HCT116 (cell line): ENCODE measurements at regions not wholly inside any gene's neighbourhood (a gene's known extent, or its start where the extent isn't known, plus 50 kb on each side); places are given as distances from the start of the nearest gene placed in this dataset.

Source experiments
- ATAC-seq: fragments of 200-7000 bp; cut with Tn5 transposase; 2 replicates; pipeline ENCODE4 v1.9.1; 2020; ENCODE audit warnings: mild to moderate bottlenecking, moderate library complexity
- BruUV-seq: library from RNA; stranded (reverse); fragments of 400-500 nt; replicated peaks from 2 replicates; lab custom pipeline; 2021; lab: Mats Ljungman, UMichigan
- CTCF ChIA-PET: fragments of 300-600 bp; sonication (Branson Sonifier 250); formaldehyde crosslinking; loops from one replicate; lab custom pipeline; 2021; ENCODE audit warnings: antibody characterized with exemption; lab: Charles Lee
- POLR2A ChIA-PET: fragments of 300-600, 350-600 bp; sonication (Branson Sonifier 250); formaldehyde crosslinking; loops from one replicate; lab custom pipeline; 2021; ENCODE audit warnings: antibody characterized with exemption; lab: Charles Lee
- RAD21 ChIA-PET, 2 experiments: fragments of 300-600 bp; sonication (Branson Sonifier 250); formaldehyde crosslinking; loops; one replicate each; lab custom pipeline; 2023; ENCODE audit warnings: low total read pairs in 2 of 2; ENCODE audit not compliant: uncharacterized antibody in 2 of 2, unreplicated experiment in 2 of 2, low non-redundant PET in 1 of 2; lab: Charles Lee
- DNase-seq: peaks from one replicate; pipeline ENCODE4 v3.0.0-alpha.2; 2010; ENCODE audit warnings: low read depth, low spot score
- H2AFZ ChIP-seq: fragments of 200-600 bp; shearing (Covaris generic), sonication (generic); 2 replicates; pipeline ENCODE4 v1.6.1; 2017; ENCODE audit warnings: low read depth, mixed run types, mixed read lengths, antibody characterized with exemption, low read length; ENCODE audit not compliant: poor library complexity, severe bottlenecking
- H3K27ac ChIP-seq: 2 replicates; pipeline ENCODE4 v1.5.1; 2012; ENCODE audit warnings: low read depth, low read length
- H3K27me3 ChIP-seq: fragments of 200-600 bp; sonication (generic); 2 replicates; pipeline ENCODE4 v1.6.1; 2016; ENCODE audit warnings: mixed run types, low read length, mixed read lengths; ENCODE audit not compliant: insufficient read depth
- H3K36me3 ChIP-seq, 2 experiments: fragments of 200-500 bp in 1 of 2; fragments of 200-600 bp in 1 of 2; sonication (Bioruptor generic) in 1 of 2; sonication (generic) in 1 of 2; 2 replicates each; pipeline versions ENCODE4 v1.5.1 to v1.6.1; 2014 to 2016; ENCODE audit warnings: low read length in 2 of 2, inconsistent platforms in 1 of 2, mixed read lengths in 1 of 2, mixed run types in 1 of 2; ENCODE audit not compliant: insufficient read depth in 2 of 2, control insufficient read depth in 1 of 2
- H3K4me1 ChIP-seq, 2 experiments: fragments of 200-600 bp in 1 of 2; sonication (generic) in 1 of 2; 2 replicates each; pipeline versions ENCODE4 v1.5.1 to v1.6.1; 2012 to 2017; ENCODE audit warnings: low read length in 2 of 2, inconsistent platforms in 1 of 2, mild to moderate bottlenecking in 1 of 2, mixed read lengths in 1 of 2, mixed run types in 1 of 2, moderate library complexity in 1 of 2; ENCODE audit not compliant: insufficient read depth in 2 of 2, control insufficient read depth in 1 of 2
- H3K4me2 ChIP-seq: fragments of 200-600 bp; sonication (generic); 2 replicates; pipeline ENCODE4 v1.6.1; 2017; ENCODE audit warnings: mixed run types, low read length, mixed read lengths
- H3K4me3 ChIP-seq, 2 experiments: fragments of 200-600 bp in 1 of 2; sonication (generic) in 1 of 2; replicated peaks in 1 of 2; 2 replicates each; pipeline ENCODE4 v1.5.1; 2011 to 2016; ENCODE audit warnings: low read length in 2 of 2, control low read depth in 1 of 2, low read depth in 1 of 2, mild to moderate bottlenecking in 1 of 2, mixed read lengths in 1 of 2, mixed run types in 1 of 2
- H3K79me2 ChIP-seq: fragments of 200-600 bp; sonication (generic); 2 replicates; pipeline ENCODE4 v1.6.1; 2017; ENCODE audit warnings: mild to moderate bottlenecking, mixed run types, low read length, moderate library complexity, mixed read lengths; ENCODE audit not compliant: insufficient read depth
- H3K9ac ChIP-seq: fragments of 200-600 bp; sonication (generic); 2 replicates; pipeline ENCODE4 v1.6.1; 2016; ENCODE audit warnings: low read length, mixed read lengths
- H3K9me2 ChIP-seq: fragments of 200-600 bp; sonication (generic), shearing (Covaris generic); 2 replicates; pipeline ENCODE4 v1.6.1; 2017; ENCODE audit warnings: mixed run types, mild to moderate bottlenecking, moderate library complexity; ENCODE audit not compliant: insufficient read depth
- H3K9me3 ChIP-seq, 2 experiments: fragments of 200-500 bp in 1 of 2; fragments of 200-600 bp in 1 of 2; sonication (Bioruptor generic) in 1 of 2; sonication (generic) in 1 of 2; 2 replicates each; pipeline ENCODE4 v1.6.1; 2014 to 2017; ENCODE audit warnings: low read length in 2 of 2, mixed read lengths in 2 of 2, inconsistent platforms in 1 of 2, low read depth in 1 of 2, mild to moderate bottlenecking in 1 of 2, mixed run types in 1 of 2, moderate library complexity in 1 of 2; ENCODE audit not compliant: control insufficient read depth in 1 of 2, insufficient read depth in 1 of 2
- H4K20me1 ChIP-seq: fragments of 200-600 bp; sonication (generic), shearing (Covaris generic); 2 replicates; pipeline ENCODE4 v1.6.1; 2017; ENCODE audit warnings: mixed run types, mild to moderate bottlenecking, moderate library complexity; ENCODE audit not compliant: insufficient read depth
- ATF3 ChIP-seq: IDR thresholded peaks from 2 replicates; pipeline ENCODE4 v1.6.1; 2012
- CBX3 ChIP-seq: IDR thresholded peaks from 2 replicates; pipeline ENCODE4 v1.6.1; 2012; ENCODE audit warnings: low read depth
- CEBPB ChIP-seq: IDR thresholded peaks from 2 replicates; pipeline ENCODE4 v1.6.1; 2012; ENCODE audit warnings: low read depth
- ELF1 ChIP-seq: IDR thresholded peaks from 2 replicates; pipeline ENCODE4 v1.6.1; 2012; ENCODE audit warnings: low read depth, borderline replicate concordance
- EZH2 ChIP-seq: fragments of 200-600 bp; sonication (generic); IDR thresholded peaks from 2 replicates; pipeline ENCODE4 v1.6.1; 2017; ENCODE audit warnings: antibody characterized with exemption, mixed run types
- EZH2phosphoT487 ChIP-seq: fragments of 200-600 bp; IDR thresholded peaks from 2 replicates; pipeline ENCODE4 v1.6.1; 2018; ENCODE audit warnings: antibody characterized with exemption, borderline replicate concordance
- MAX ChIP-seq: IDR thresholded peaks from 2 replicates; pipeline ENCODE4 v1.6.1; 2012
- POLR2A ChIP-seq: IDR thresholded peaks from 2 replicates; pipeline ENCODE4 v1.7.0; 2011; ENCODE audit warnings: borderline replicate concordance; ENCODE audit not compliant: insufficient read depth, insufficient read length; ENCODE audit errors: extremely low read depth
- POLR2AphosphoS5 ChIP-seq: IDR thresholded peaks from 2 replicates; pipeline ENCODE4 v1.6.1; 2011; ENCODE audit warnings: mild to moderate bottlenecking, low read depth, low read length, moderate library complexity
- RAD21 ChIP-seq: IDR thresholded peaks from 2 replicates; pipeline ENCODE4 v1.6.1; 2012; ENCODE audit warnings: low read depth, mild to moderate bottlenecking
- SIN3A ChIP-seq: IDR thresholded peaks from 2 replicates; pipeline ENCODE4 v1.6.1; 2012; ENCODE audit warnings: low read depth
- SRF ChIP-seq: IDR thresholded peaks from 2 replicates; pipeline ENCODE4 v1.6.1; 2012; ENCODE audit warnings: low read depth
- TCF7L2 ChIP-seq: IDR thresholded peaks from 2 replicates; pipeline ENCODE4 v1.7.0; 2011; ENCODE audit warnings: borderline replicate concordance, inconsistent platforms; ENCODE audit not compliant: insufficient read depth, insufficient read length; ENCODE audit errors: extremely low read depth
- YY1 ChIP-seq: IDR thresholded peaks from 2 replicates; pipeline ENCODE4 v1.6.1; 2011; ENCODE audit warnings: low read length, low read depth, moderate library complexity, mild to moderate bottlenecking; ENCODE audit not compliant: insufficient replicate concordance; ENCODE audit errors: extremely low read depth
- ZBTB33 ChIP-seq: IDR thresholded peaks from 2 replicates; pipeline ENCODE4 v1.6.1; 2011; ENCODE audit warnings: mild to moderate bottlenecking, low read length, moderate library complexity; ENCODE audit not compliant: insufficient replicate concordance; ENCODE audit errors: extremely low read depth
- intact Hi-C: fragments of 100-400 bp; cut with micrococcal nuclease; formaldehyde crosslinking; loops from 2 replicates; pipeline ENCODE4 v1.10.0; 2022
- TF ChIP-seq, protein P1 (sequence below), 3 experiments: fragments of 200-600 bp in 1 of 3; sonication (generic) in 1 of 3; IDR thresholded peaks in 2 of 3; conservative IDR thresholded peaks in 1 of 3; 2 replicates each; pipeline ENCODE4 v1.5.1; 2012 to 2017; ENCODE audit warnings: low read depth in 2 of 3, low read length in 2 of 3, antibody characterized with exemption in 1 of 3, borderline replicate concordance in 1 of 3, control low read depth in 1 of 3, mild to moderate bottlenecking in 1 of 3, mixed read lengths in 1 of 3, mixed run types in 1 of 3, moderate library complexity in 1 of 3; ENCODE audit not compliant: insufficient read depth in 1 of 3

DNA sequence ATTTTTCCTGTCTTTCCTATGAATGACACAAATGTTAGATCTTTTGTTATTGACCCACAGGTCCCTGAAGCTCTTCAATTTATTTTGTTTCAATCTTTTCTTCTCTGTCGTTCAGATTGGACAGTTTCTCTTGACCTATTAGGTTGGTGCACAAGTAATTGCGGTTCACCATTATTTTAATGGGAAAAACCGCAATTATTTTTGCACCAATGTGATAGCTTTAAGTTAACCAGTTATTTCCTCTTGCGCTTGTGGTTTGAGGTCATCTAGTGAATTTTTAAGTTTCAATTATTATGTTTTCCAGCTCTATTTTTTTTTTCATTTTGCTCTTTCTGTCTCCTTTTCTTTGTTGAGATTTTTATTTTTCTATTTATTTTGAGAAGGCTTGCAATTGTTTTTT lies 399.2 kb downstream of the INHBA start:
- Histone ChIP-seq H3K9ac (no peak overlapping the region), H3K27me3 (no peaks in the 10 kb centered on the region), H2AFZ (no peak overlapping the region), H3K27ac (no peak overlapping the region), H3K9me3 (no peaks in the 10 kb centered on the region), H3K9me2 (no peaks in the 10 kb centered on the region), H3K4me2 (no peak overlapping the region), H4K20me1 (no peaks in the 10 kb centered on the region), H3K79me2 (no peaks in the 10 kb centered on the region), H3K4me1 (no peaks in the 10 kb centered on the region), H3K36me3 (no peaks in the 10 kb centered on the region), H3K4me3 (no peak overlapping the region)
- intact Hi-C loops, result no loop called here
- ChIA-PET POLR2A (no interaction called here), RAD21 (no interaction called here), CTCF (no interaction called here)
- ATAC-seq (no peak), DNase-seq (no peak)
- TF ChIP-seq MAX, result no peak
- TF ChIP-seq ELF1, result no peak
- no peak for TF ChIP-seq YY1
- no peak for TF ChIP-seq ZBTB33
- TF ChIP-seq POLR2AphosphoS5, result no peak
- no peak for TF ChIP-seq EZH2
- no peak for TF ChIP-seq SRF
- TF ChIP-seq EZH2phosphoT487, result no peak
- TF ChIP-seq SIN3A, result no peak
- no TSS peak for BruUV-seq

- H2AFZ ChIP-seq, result no peak overlapping the region
- no peaks in the 10 kb centered on the region for H3K9me3 ChIP-seq
- H3K27ac ChIP-seq, result no peak overlapping the region
- no peaks in the 10 kb centered on the region for H3K79me2 ChIP-seq
- ChIA-PET RAD21 (no interaction called here), POLR2A (no interaction called here), CTCF (no interaction called here)
- H3K4me2 ChIP-seq, result no peak overlapping the region
- DNase-seq (no peak), ATAC-seq (no peak)
- H3K27me3 ChIP-seq, result no peaks in the 10 kb centered on the region
- BruUV-seq, result no TSS peak
- no peaks in the 10 kb centered on the region for H3K9me2 ChIP-seq
- intact Hi-C loops, result no loop called here
- no peaks in the 10 kb centered on the region for H3K36me3 ChIP-seq
- no peak for TF ChIP-seq ATF3
- TF ChIP-seq POLR2AphosphoS5, result no peak
- no peak for TF ChIP-seq RAD21
- no peak for TF ChIP-seq POLR2A
- TF ChIP-seq MAX, result no peak
- TF ChIP-seq CBX3, result no peak
- no peak for TF ChIP-seq YY1
- no peak for TF ChIP-seq CEBPB
- no peak for TF ChIP-seq TCF7L2
- no peak for TF ChIP-seq EZH2phosphoT487
- TF ChIP-seq, protein P1, sequence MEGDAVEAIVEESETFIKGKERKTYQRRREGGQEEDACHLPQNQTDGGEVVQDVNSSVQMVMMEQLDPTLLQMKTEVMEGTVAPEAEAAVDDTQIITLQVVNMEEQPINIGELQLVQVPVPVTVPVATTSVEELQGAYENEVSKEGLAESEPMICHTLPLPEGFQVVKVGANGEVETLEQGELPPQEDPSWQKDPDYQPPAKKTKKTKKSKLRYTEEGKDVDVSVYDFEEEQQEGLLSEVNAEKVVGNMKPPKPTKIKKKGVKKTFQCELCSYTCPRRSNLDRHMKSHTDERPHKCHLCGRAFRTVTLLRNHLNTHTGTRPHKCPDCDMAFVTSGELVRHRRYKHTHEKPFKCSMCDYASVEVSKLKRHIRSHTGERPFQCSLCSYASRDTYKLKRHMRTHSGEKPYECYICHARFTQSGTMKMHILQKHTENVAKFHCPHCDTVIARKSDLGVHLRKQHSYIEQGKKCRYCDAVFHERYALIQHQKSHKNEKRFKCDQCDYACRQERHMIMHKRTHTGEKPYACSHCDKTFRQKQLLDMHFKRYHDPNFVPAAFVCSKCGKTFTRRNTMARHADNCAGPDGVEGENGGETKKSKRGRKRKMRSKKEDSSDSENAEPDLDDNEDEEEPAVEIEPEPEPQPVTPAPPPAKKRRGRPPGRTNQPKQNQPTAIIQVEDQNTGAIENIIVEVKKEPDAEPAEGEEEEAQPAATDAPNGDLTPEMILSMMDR (IDR thresholded peaks at IDR 0.05 in 2 of 3, conservative IDR thresholded peaks at IDR 0.05 in 1 of 3; ENCODE audit: borderline replicate concordance in 1 of 3, insufficient read depth in 1 of 3, low read depth in 2 of 3, low read length in 2 of 3), result no peak
- no peak overlapping the region for H3K4me3 ChIP-seq
- no peaks in the 10 kb centered on the region for H4K20me1 ChIP-seq
- H3K9ac ChIP-seq, result no peak overlapping the region
- no peaks in the 10 kb centered on the region for H3K4me1 ChIP-seq
Measured at GRCh38 chr7:41298409-41298808, 404.5 kb downstream of the INHBA start.
